IMR-90 (cell line): ENCODE measurements at regions not wholly inside any gene's neighbourhood (a gene's known extent, or its start where the extent isn't known, plus 50 kb on each side); places are given as distances from the start of the nearest gene placed in this dataset.

Experiments used
- ATAC-seq: fragments of 200-7000 bp; cut with Tn5 transposase; 2 replicates; pipeline ENCODE4 v1.9.1; 2020; ENCODE audit warnings: low read depth, mild to moderate bottlenecking, moderate library complexity
- BruUV-seq: library from RNA; stranded (reverse); fragments of 400-500 nt; replicated peaks from 2 replicates; lab custom pipeline; 2021; lab: Mats Ljungman, UMichigan
- CTCF ChIA-PET: fragments of 300-600 bp; formaldehyde crosslinking; extraction: SDS; loops from one replicate; lab custom pipeline; 2021; ENCODE audit warnings: antibody characterized with exemption; lab: Yijun Ruan, JAX
- POLR2A ChIA-PET: fragments of 300-600 bp; sonication (Branson Sonifier 250); formaldehyde crosslinking; loops from one replicate; lab custom pipeline; 2022; ENCODE audit warnings: antibody characterized with exemption; ENCODE audit not compliant: unreplicated experiment; lab: Charles Lee
- DNase-seq: peaks from one replicate; pipeline ENCODE4 v3.0.0; 2013
- H2AFZ ChIP-seq: replicated peaks from 2 replicates; pipeline ENCODE3; 2013; ENCODE audit warnings: low read length, mild to moderate bottlenecking; ENCODE audit not compliant: poor library complexity
- H2AK5ac ChIP-seq: 2 replicates; pipeline ENCODE4 v1.6.1; 2013; ENCODE audit warnings: low read depth, low read length, inconsistent platforms
- H2AK9ac ChIP-seq: replicated peaks from 2 replicates; pipeline ENCODE3; 2013; ENCODE audit warnings: mild to moderate bottlenecking, low read depth, low read length, moderate library complexity; ENCODE audit not compliant: poor library complexity
- H2BK120ac ChIP-seq: 2 replicates; pipeline ENCODE4 v1.6.1; 2013; ENCODE audit warnings: low read depth, low read length, inconsistent platforms
- H2BK15ac ChIP-seq: 3 replicates; pipeline ENCODE4 v1.6.1; 2013; ENCODE audit warnings: low read depth, low read length, inconsistent platforms
- H2BK20ac ChIP-seq: 2 replicates; pipeline ENCODE4 v1.6.1; 2013; ENCODE audit warnings: low read depth, mild to moderate bottlenecking, inconsistent platforms, low read length, moderate library complexity
- H2BK5ac ChIP-seq: 2 replicates; pipeline ENCODE4 v1.6.1; 2013; ENCODE audit warnings: mild to moderate bottlenecking, low read depth, low read length, inconsistent platforms; ENCODE audit not compliant: poor library complexity, severe bottlenecking
- H3K14ac ChIP-seq: replicated peaks from 2 replicates; pipeline ENCODE4 v1.6.1; 2013; ENCODE audit warnings: low read depth, low read length, inconsistent platforms
- H3K18ac ChIP-seq: 2 replicates; pipeline ENCODE4 v1.6.1; 2013; ENCODE audit warnings: low read depth, low read length, control low read depth
- H3K23ac ChIP-seq: 2 replicates; pipeline ENCODE4 v1.6.1; 2013; ENCODE audit warnings: low read depth, low read length, inconsistent platforms
- H3K27ac ChIP-seq: 2 replicates; pipeline ENCODE4 v1.5.1; 2013; ENCODE audit warnings: mild to moderate bottlenecking, control low read depth, low read length; ENCODE audit not compliant: insufficient read depth
- H3K27me3 ChIP-seq: 2 replicates; pipeline ENCODE4 v1.6.1; 2013; ENCODE audit warnings: low read length; ENCODE audit not compliant: control insufficient read depth, insufficient read depth
- H3K36me3 ChIP-seq: 2 replicates; pipeline ENCODE4 v1.6.1; 2013; ENCODE audit warnings: low read length, mixed read lengths; ENCODE audit not compliant: control insufficient read depth, insufficient read depth
- H3K4ac ChIP-seq: 2 replicates; pipeline ENCODE4 v1.6.1; 2013; ENCODE audit warnings: low read depth, low read length, inconsistent platforms
- H3K4me1 ChIP-seq: 2 replicates; pipeline ENCODE4 v1.6.1; 2013; ENCODE audit warnings: low read length, mixed read lengths; ENCODE audit not compliant: control insufficient read depth, insufficient read depth
- H3K4me2 ChIP-seq: 2 replicates; pipeline ENCODE4 v1.6.1; 2013; ENCODE audit warnings: low read depth, mild to moderate bottlenecking, control low read depth, low read length, moderate library complexity
- H3K4me3 ChIP-seq: 2 replicates; pipeline ENCODE4 v1.5.1; 2013; ENCODE audit warnings: low read depth, mild to moderate bottlenecking, control low read depth, low read length, moderate library complexity; ENCODE audit not compliant: insufficient read depth
- H3K56ac ChIP-seq: 2 replicates; pipeline ENCODE4 v1.6.1; 2013; ENCODE audit warnings: low read length, inconsistent platforms; ENCODE audit not compliant: insufficient read depth; ENCODE audit errors: extremely low read depth
- H3K79me1 ChIP-seq, 2 experiments: 2 replicates each; pipeline ENCODE4 v1.6.1; 2013; ENCODE audit warnings: low read length in 2 of 2, inconsistent platforms in 1 of 2, low read depth in 1 of 2
- H3K9ac ChIP-seq: 2 replicates; pipeline ENCODE4 v1.6.1; 2013; ENCODE audit warnings: low read depth, low read length, control low read depth
- H3K9me1 ChIP-seq: 2 replicates; pipeline ENCODE4 v1.6.1; 2013; ENCODE audit warnings: low read length, inconsistent platforms; ENCODE audit not compliant: insufficient read depth
- H3K9me3 ChIP-seq: 2 replicates; pipeline ENCODE4 v1.6.1; 2013; ENCODE audit warnings: low read length; ENCODE audit not compliant: control insufficient read depth, insufficient read depth
- H4K20me1 ChIP-seq: 2 replicates; pipeline ENCODE4 v1.6.1; 2013; ENCODE audit warnings: low read length, inconsistent platforms; ENCODE audit not compliant: insufficient read depth
- H4K5ac ChIP-seq: 2 replicates; pipeline ENCODE4 v1.6.1; 2013; ENCODE audit warnings: mild to moderate bottlenecking, low read depth, low read length, control low read depth
- H4K8ac ChIP-seq, 2 experiments: 2 replicates each; pipeline ENCODE4 v1.6.1; 2013; ENCODE audit warnings: low read depth in 2 of 2, low read length in 2 of 2, control low read depth in 1 of 2, inconsistent platforms in 1 of 2
- H4K91ac ChIP-seq: 2 replicates; pipeline ENCODE4 v1.6.1; 2013; ENCODE audit warnings: low read depth, low read length, inconsistent platforms; ENCODE audit not compliant: insufficient read depth
- BHLHE40 ChIP-seq: fragments of 150-350 bp; IDR thresholded peaks from 2 replicates; pipeline ENCODE4 v1.6.1; 2016; ENCODE audit warnings: mild to moderate bottlenecking, low read depth, low read length
- CEBPB ChIP-seq: IDR thresholded peaks from 2 replicates; pipeline ENCODE4 v1.6.1; 2012; ENCODE audit warnings: low read depth, low read length, improper control_type of control experiment
- MAZ ChIP-seq: IDR thresholded peaks from 2 replicates; pipeline ENCODE4 v1.6.1; 2012; ENCODE audit warnings: low read depth, mild to moderate bottlenecking, low read length, improper control_type of control experiment, moderate library complexity, borderline replicate concordance
- MXI1 ChIP-seq: IDR thresholded peaks from 2 replicates; pipeline ENCODE4 v1.6.1; 2012; ENCODE audit warnings: low read depth, mild to moderate bottlenecking, low read length, moderate library complexity, borderline replicate concordance
- POLR2A ChIP-seq: IDR thresholded peaks from 2 replicates; pipeline ENCODE4 v1.6.1; 2012; ENCODE audit warnings: mild to moderate bottlenecking, low read depth, low read length
- RFX5 ChIP-seq: IDR thresholded peaks from 2 replicates; pipeline ENCODE4 v1.8.0; 2012; ENCODE audit warnings: low read depth, mild to moderate bottlenecking, low read length, moderate library complexity
- USF2 ChIP-seq: fragments of 150-350 bp; IDR thresholded peaks from 2 replicates; pipeline ENCODE4 v1.6.1; 2017; ENCODE audit warnings: mild to moderate bottlenecking, antibody characterized with exemption, low read length, low read depth
- WGBS, 2 experiments: methylation state at CpG; one replicate each; pipeline versions ENCODE4 v1.1.5 to v1.1.7; 2013; ENCODE audit warnings: missing lambda C conversion rate in 2 of 2; ENCODE audit not compliant: insufficient read length in 1 of 2; ENCODE audit errors: extremely low coverage in 2 of 2; 5-methylcytosine and 5-hydroxymethylcytosine counted together
- dilution Hi-C: fragments of 300-500 bp; cut with HindIII; formaldehyde crosslinking; loops from one replicate; pipeline ENCODE4 v1.14.3; 2018; ENCODE audit warnings: low sequenced_read_pairs; ENCODE audit not compliant: unreplicated experiment
- in situ Hi-C: fragments of 300-500 bp; cut with MboI; formaldehyde crosslinking; loops from 3 replicates; pipeline ENCODE4 v1.14.3; 2019; ENCODE audit warnings: low sequenced_read_pairs, inconsistent platforms, mixed read lengths
- intact Hi-C: fragments of 100-400 bp; cut with micrococcal nuclease; formaldehyde crosslinking; loops from 2 replicates; pipeline ENCODE4 v1.10.0; 2022
- TF ChIP-seq, protein P1 (sequence below): fragments of 150-350 bp; IDR thresholded peaks from 2 replicates; pipeline ENCODE4 v1.6.1; 2016; ENCODE audit warnings: low read depth, mild to moderate bottlenecking, low read length, moderate library complexity, borderline replicate concordance
- TF ChIP-seq, protein P2 (sequence below): conservative IDR thresholded peaks from 2 replicates; pipeline ENCODE4 v1.5.1; 2012; ENCODE audit warnings: mild to moderate bottlenecking, low read depth, low read length, improper control_type of control experiment

DNA sequence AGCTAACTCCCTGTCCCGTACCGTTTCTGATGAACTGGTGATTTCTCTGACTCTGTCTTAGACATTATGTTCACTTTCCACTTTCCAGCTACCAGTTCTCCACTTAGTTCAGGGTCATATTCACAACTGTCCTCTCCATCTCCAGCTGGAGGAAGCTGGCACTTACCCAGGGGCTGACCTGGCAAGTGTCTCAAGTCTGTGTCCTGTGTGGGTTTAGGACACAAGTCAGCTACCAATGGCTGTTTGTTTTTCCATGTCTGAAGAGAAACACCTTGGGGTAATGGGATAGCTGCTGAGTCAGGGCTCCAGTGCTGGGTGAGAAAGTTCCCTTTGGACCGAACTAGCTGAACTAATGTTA lies 134.4 kb downstream of the CSNK2A3 start:
- ChIA-PET CTCF (interaction anchor here (0.6 kb wide), 1 partner anchor 11 kb away, joined by 7 read pairs; no protein-coding TSS in a partner anchor), POLR2A (no interaction called here)
- H2BK15ac ChIP-seq: no peak overlapping the region
- ATAC-seq (no peak), DNase-seq (no peak)
- no peak overlapping the region for H3K27ac ChIP-seq
- no peak overlapping the region for H2BK20ac ChIP-seq
- H4K20me1 ChIP-seq: no peaks in the 10 kb centered on the region
- no peak overlapping the region for H4K8ac ChIP-seq
- no peak overlapping the region for H2BK5ac ChIP-seq
- no peak overlapping the region for H4K91ac ChIP-seq
- H3K14ac ChIP-seq: no peak overlapping the region
- H3K4me3 ChIP-seq: no peak overlapping the region
- H3K23ac ChIP-seq: no peak overlapping the region
- H2AFZ ChIP-seq: no peak overlapping the region
- H2AK9ac ChIP-seq: no peak overlapping the region
- H4K5ac ChIP-seq: no peak overlapping the region
- dilution Hi-C loops (no loop called here), intact Hi-C loops (no loop called here), in situ Hi-C loops (no loop called here)
- no peak overlapping the region for H3K18ac ChIP-seq
- H3K79me1 ChIP-seq: no peaks in the 10 kb centered on the region
- H2AK5ac ChIP-seq: no peak overlapping the region
- H3K4ac ChIP-seq: no peak overlapping the region
- H3K56ac ChIP-seq: no peak overlapping the region
- H3K9ac ChIP-seq: no peak overlapping the region
- no peak for TF ChIP-seq MAZ
- no peak for TF ChIP-seq BHLHE40
- TF ChIP-seq, protein P1, sequence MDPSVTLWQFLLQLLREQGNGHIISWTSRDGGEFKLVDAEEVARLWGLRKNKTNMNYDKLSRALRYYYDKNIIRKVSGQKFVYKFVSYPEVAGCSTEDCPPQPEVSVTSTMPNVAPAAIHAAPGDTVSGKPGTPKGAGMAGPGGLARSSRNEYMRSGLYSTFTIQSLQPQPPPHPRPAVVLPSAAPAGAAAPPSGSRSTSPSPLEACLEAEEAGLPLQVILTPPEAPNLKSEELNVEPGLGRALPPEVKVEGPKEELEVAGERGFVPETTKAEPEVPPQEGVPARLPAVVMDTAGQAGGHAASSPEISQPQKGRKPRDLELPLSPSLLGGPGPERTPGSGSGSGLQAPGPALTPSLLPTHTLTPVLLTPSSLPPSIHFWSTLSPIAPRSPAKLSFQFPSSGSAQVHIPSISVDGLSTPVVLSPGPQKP: no peak
- TF ChIP-seq POLR2A: no peak
- no peak for TF ChIP-seq MXI1
- TF ChIP-seq USF2: no peak
- TF ChIP-seq RFX5: no peak
- TF ChIP-seq, protein P2, sequence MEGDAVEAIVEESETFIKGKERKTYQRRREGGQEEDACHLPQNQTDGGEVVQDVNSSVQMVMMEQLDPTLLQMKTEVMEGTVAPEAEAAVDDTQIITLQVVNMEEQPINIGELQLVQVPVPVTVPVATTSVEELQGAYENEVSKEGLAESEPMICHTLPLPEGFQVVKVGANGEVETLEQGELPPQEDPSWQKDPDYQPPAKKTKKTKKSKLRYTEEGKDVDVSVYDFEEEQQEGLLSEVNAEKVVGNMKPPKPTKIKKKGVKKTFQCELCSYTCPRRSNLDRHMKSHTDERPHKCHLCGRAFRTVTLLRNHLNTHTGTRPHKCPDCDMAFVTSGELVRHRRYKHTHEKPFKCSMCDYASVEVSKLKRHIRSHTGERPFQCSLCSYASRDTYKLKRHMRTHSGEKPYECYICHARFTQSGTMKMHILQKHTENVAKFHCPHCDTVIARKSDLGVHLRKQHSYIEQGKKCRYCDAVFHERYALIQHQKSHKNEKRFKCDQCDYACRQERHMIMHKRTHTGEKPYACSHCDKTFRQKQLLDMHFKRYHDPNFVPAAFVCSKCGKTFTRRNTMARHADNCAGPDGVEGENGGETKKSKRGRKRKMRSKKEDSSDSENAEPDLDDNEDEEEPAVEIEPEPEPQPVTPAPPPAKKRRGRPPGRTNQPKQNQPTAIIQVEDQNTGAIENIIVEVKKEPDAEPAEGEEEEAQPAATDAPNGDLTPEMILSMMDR: no peak
- no peak for TF ChIP-seq CEBPB
- no peak overlapping the region for H2BK120ac ChIP-seq
- no peaks in the 10 kb centered on the region for H3K9me3 ChIP-seq
- whole genome bisulfite sequencing, 2 experiments: 0% methylated on average over 2 of the region's 3 CpGs; no CpG with 5 or more reads in 1 of the 2 experiments
- H3K4me1 ChIP-seq: no peaks in the 10 kb centered on the region
- peaks cover 39% of the 10 kb centered on the region for H3K27me3 ChIP-seq
- no peaks in the 10 kb centered on the region for H3K9me1 ChIP-seq
- H3K4me2 ChIP-seq: no peak overlapping the region
- BruUV-seq: no TSS peak
- H3K36me3 ChIP-seq: no peaks in the 10 kb centered on the region
